GM19463 (cell line): ENCODE measurements at regions not wholly inside any gene's neighbourhood (a gene's known extent, or its start where the extent isn't known, plus 50 kb on each side); places are given as distances from the start of the nearest gene placed in this dataset.

ENCODE experiments used
- ATAC-seq: cut with Tn5 transposase; IDR thresholded peaks from one replicate; pipeline ENCODE4 v1.9.1; 2021; ENCODE audit warnings: mild to moderate bottlenecking, moderate library complexity; ENCODE audit not compliant: unreplicated experiment

GRCh38 chr15:95296643-95297042 is 1033.9 kb upstream of the NR2F2 start:
- ATAC-seq = no peak

- no peak for ATAC-seq
Observed at GRCh38 chr15:95298729-95299128, 1031.8 kb upstream of the NR2F2 start.

DNA sequence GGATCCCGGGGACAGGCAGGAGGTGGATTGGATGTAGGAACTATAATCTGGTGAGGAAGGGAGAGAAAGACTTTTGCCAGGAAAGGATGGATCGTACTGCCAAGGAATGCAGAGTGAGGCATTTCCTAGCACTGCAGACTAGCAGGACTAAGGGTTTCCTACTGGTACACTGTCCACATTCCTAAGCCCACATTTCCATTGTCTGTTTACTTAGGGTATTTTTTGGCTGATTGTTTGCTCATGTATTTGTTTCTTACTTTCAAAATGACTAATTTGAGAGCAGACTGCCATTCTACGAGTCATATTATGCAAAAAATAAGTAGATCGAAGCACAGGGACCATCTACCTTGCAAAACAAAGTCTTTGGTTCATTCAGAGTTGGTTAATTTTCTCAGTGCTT is 1029.5 kb upstream of the NR2F2 start:
- ATAC-seq = no peak

- ATAC-seq = no peak
Observed at GRCh38 chr15:95302206-95302605, 1028.3 kb upstream of the NR2F2 start.

DNA sequence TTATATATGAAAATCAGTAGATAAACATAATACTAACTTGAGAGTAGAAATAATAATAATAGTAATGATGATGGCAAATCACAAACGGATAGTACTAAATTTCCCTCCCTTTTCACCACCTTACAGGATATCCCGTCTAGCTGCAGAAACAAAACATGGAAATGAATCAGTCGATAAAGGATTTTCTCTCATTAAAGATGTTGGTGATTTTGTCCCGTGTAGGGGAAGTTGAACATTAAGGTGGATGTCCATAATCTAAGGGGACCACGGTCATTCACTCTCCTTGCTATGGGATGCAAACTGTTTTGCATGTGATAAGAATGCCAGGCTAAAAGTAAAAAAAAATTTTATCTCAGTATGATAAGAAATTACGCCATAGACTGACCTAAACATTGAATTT is 1027.7 kb upstream of the NR2F2 start:
- no peak for ATAC-seq

- ATAC-seq = no peak
Observed at GRCh38 chr15:95303713-95304112, 1026.8 kb upstream of the NR2F2 start.

DNA sequence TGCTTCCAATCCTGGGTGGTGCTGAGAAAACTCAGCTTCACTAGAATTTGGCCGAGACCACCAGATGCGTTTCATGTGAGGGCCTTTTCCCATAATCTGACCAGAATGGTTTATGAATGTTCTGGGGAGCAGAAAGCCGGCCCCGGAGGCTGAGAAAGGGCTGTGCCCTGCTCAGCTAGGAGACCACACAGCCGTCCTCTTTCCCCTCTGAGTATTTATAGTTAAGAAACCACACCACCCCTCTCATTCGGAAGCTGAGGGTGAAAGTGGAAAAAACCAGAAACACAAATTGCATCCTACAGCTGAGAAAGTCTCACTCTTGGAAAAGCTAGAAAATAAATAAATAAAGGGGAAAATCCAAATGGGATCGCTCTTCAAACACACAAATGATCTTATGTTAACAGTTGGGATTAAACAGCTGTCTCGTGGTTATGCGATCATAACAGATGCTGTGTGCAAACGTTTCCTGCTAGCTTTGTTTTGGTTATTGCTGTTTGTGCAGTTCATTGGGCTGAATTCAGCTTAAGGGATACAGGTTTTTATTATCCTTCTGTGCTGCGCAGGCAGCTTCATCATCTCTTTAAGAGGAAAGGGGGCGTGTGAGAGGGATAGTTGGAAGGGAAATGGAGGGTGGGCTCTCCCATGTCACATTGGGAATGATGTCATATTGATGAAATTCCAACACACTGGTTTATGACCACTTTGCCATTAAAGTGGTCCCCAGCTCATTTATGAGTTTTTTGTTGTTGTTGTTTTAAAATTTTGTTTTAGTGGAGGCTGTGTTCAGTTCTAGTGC is 1026.2 kb upstream of the NR2F2 start:
- ATAC-seq = no peak

DNA sequence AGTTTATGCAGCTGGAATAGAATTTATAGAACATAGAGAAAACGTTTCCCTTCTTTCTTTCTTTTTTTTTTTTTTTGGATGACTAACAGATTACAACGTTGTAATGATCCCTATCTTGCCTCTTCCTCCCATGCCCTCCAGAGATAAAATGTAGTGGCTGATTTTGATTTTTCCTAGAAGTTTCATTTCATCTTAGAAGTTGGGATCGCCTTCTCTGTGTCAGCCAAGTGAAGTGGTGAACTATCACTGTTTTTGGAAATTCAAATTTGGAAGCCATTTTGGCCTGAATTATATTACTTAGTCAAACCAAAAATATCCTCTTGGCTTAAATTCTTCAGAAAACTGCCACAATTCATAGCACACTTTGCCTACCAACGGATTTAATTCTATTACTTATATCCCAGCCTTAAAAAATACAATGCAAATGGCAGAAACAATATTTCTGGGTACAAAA is 1025.5 kb upstream of the NR2F2 start:
- ATAC-seq = no peak

DNA sequence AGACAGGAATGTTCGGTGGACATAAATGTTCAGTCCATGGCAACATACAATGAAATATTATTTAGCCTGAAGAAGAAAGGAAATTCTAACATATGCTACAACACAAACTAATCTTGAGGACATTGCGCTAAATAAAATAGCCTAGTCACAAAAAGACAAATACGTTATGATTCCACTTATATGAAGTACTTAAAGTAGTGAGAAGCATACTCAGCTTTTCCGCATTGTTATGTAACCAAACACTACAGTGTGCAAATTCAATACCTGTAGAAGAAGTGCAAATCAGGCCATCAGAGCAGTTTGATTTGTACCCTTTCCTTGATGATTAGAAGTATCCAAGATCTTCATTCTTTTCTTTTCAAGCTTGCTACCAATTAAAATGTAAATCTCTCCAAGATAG is 1023.4 kb upstream of the NR2F2 start:
- no peak for ATAC-seq

DNA sequence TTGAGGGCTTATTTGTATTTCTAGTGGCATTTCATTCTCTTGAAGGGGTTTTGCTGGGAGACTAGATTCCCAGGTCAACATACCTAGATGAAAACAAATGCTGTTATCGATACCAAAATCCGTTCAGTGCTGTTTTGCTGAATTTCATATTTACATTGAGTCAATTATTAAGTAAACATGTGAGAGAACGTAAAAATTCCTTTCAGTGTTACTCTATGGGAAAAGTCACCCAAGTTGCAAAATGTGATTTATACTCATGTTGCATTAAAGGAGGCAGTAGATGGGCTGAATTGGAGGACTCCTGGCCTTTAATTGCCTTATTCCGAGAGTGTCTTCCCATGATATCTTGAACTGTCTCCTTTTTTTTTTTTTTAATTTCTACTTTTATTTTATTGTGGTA is 1011.3 kb upstream of the NR2F2 start:
- no peak for ATAC-seq

GRCh38 chr15:95323796-95324195 is 1006.7 kb upstream of the NR2F2 start:
- ATAC-seq = no peak

- ATAC-seq = no peak
Observed at GRCh38 chr15:95324656-95325055, 1005.8 kb upstream of the NR2F2 start.

DNA sequence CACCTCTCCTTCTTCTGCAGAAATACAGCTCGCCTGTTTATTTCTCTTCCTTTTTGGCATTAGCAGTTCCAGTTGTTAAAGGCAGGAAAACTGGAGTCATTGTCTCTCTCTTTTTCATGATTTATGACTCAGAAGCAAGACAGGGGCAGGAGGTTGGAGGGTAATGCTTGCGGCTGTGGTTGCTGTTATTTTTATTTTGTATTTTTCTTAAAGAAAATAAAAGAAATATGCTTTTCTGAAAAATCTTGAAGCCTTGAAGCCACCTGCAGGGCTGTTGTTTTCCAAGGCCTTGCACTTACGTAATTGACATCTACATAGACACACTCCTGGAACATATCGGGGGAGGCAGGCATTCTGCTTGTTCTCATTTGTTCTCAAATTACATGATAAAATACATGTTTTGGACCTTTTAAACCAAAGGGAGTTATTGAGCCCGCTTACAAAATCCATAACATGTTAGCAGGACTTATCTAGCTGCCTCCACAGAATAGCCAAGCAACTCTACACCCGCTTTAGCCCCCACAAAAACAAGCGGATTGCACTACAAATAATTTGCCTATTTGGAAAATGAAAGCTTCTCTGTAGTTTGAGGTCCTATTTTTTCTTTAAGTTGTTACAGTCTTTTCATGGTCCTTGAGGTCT is 1004.6 kb upstream of the NR2F2 start:
- no peak for ATAC-seq

DNA sequence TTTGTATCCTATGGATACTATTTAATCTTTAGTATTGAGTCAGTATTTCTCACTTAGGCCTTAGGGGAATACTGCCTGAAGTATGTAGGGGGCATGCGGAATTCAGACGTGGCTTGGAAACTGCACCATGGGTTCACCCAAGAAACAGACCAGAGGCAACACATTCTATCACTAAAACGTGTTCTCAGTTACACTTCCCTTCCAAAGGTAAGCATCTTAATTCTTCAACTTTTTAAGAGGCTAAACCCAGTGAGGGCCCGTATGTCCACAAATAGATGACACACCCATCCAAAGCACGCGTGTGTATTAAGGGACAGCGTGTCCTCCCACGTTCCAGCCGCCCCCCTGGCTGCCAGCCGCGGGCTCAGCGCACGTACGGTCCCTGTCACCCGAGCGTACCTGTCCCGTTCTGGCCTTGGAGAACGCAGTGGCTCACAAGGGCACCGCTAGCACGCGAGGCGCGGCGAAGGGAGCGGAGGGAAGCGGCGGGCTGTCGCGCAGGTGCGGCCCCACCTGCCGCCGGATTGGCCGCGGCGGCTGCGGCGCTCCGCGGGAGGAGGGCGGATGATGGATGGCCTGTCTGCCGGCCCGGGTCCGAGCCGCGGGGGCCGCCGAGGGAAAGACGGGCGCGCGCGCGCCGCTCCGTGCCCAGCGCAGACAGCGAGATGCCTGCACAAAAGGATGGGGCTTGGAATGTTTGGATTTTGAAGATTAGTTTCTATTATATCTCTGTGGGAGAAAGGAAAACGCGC is 1003.9 kb upstream of the NR2F2 start:
- no peak for ATAC-seq

- no peak for ATAC-seq
Observed at GRCh38 chr15:95327183-95327525, 1003.3 kb upstream of the NR2F2 start.

- no peak for ATAC-seq
Observed at GRCh38 chr15:95327661-95328060, 1002.8 kb upstream of the NR2F2 start.

DNA sequence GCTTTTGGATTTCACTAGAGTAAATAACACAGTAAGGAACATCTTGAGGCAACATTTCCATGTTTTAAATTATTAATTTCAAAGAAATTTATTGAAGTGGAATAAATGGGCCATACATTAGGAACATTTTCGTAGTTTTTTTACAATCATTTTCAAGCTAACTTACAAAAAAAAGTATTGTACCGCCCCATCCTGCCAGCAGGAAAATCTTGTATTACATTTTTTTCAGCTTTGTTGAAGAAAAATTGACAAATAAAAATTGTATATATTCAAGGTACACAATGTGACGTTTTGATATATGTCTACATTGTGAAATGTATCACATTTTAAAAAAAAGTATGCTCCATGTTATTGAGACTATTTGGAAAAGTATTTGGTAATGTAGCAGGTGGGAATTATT is 1001.9 kb upstream of the NR2F2 start:
- ATAC-seq = no peak

GRCh38 chr15:95329362-95329761 is 1001.1 kb upstream of the NR2F2 start:
- no peak for ATAC-seq

GRCh38 chr15:95341686-95342085 is 988.8 kb upstream of the NR2F2 start:
- ATAC-seq = no peak

DNA sequence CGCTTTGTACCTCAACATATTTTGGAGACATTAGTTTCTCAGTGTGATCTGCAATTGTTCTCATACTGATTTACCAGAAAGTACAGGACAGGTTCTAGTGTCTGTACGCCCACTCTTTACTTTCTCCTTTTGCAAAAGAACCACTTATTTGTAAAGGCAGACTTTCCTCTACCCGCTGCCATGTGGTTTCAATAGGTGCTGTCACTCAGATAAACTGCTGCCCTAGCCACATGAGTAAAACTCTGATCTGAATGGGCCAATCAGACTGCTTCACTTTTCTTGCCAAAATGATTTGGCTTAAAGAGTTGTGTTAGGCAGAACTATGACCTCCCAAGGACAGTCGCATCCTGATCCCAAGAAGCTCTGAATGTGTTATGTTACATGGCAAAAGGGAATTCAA is 984.6 kb upstream of the NR2F2 start:
- ATAC-seq = no peak

- no peak for ATAC-seq
Observed at GRCh38 chr15:95346721-95347475, 983.6 kb upstream of the NR2F2 start.
